ENCODE measurements at regions not wholly inside any gene's neighbourhood (a gene's known extent, or its start where the extent isn't known, plus 50 kb on each side); places are given as distances from the start of the nearest gene placed in this dataset. TPM values are rescaled to one million over a fixed set of nuclear protein-coding genes. Genes with fewer than 3 reads are reported as not detected.

- Histone ChIP-seq H3K4me1 (ENCODE audit: control insufficient read depth, insufficient read depth, low read length) (peaks cover 10% of the 10 kb centered on the region), H3K27me3 (ENCODE audit: control insufficient read depth, insufficient read depth, low read length) (no peaks in the 10 kb centered on the region), H3K9me3 (ENCODE audit: control insufficient read depth, insufficient read depth, low read length) (no peaks in the 10 kb centered on the region), H3K4me3 (ENCODE audit: low read depth, low read length) (no peak overlapping the region), H3K36me3 (ENCODE audit: control insufficient read depth, insufficient read depth, low read length) (no peaks in the 10 kb centered on the region), H3K27ac (ENCODE audit: low read depth, low read length) (no peak overlapping the region)
- 95% methylated on average over 7 of the region's 8 CpGs for WGBS (ENCODE audit: insufficient coverage)
- no peak for DNase-seq (ENCODE audit: low read depth in 4 of 6, low spot score in 6 of 6)
Measured at GRCh38 chr13:40496035-40496810, 170.2 kb downstream of the FOXO1 start.

- H3K27ac ChIP-seq (ENCODE audit: low read depth, low read length): no peak overlapping the region
- WGBS (ENCODE audit: insufficient coverage): 81% methylated on average over 3 of the region's 4 CpGs
- H3K36me3 ChIP-seq (ENCODE audit: control insufficient read depth, insufficient read depth, low read length): no peaks in the 10 kb centered on the region
- no peaks in the 10 kb centered on the region for H3K4me1 ChIP-seq (ENCODE audit: control insufficient read depth, insufficient read depth, low read length)
- H3K27me3 ChIP-seq (ENCODE audit: control insufficient read depth, insufficient read depth, low read length): no peaks in the 10 kb centered on the region
- no peaks in the 10 kb centered on the region for H3K9me3 ChIP-seq (ENCODE audit: control insufficient read depth, insufficient read depth, low read length)
- H3K4me3 ChIP-seq (ENCODE audit: low read depth, low read length): no peak overlapping the region
- no peak for DNase-seq (ENCODE audit: low read depth in 4 of 6, low spot score in 6 of 6)
Measured at GRCh38 chr13:40498461-40498860, 168.0 kb downstream of the FOXO1 start.

- no peaks in the 10 kb centered on the region for H3K36me3 ChIP-seq (ENCODE audit: control insufficient read depth, insufficient read depth, low read length)
- H3K27me3 ChIP-seq (ENCODE audit: control insufficient read depth, insufficient read depth, low read length): no peaks in the 10 kb centered on the region
- WGBS (ENCODE audit: insufficient coverage): no CpG with 5 or more reads among the region's 3 CpGs
- H3K9me3 ChIP-seq (ENCODE audit: control insufficient read depth, insufficient read depth, low read length): no peaks in the 10 kb centered on the region
- no peak overlapping the region for H3K27ac ChIP-seq (ENCODE audit: low read depth, low read length)
- H3K4me1 ChIP-seq (ENCODE audit: control insufficient read depth, insufficient read depth, low read length): no peaks in the 10 kb centered on the region
- H3K4me3 ChIP-seq (ENCODE audit: low read depth, low read length): no peak overlapping the region
- no peak for DNase-seq (ENCODE audit: low read depth in 4 of 6, low spot score in 6 of 6)
Measured at GRCh38 chr13:40502236-40502635, 164.2 kb downstream of the FOXO1 start.

- Histone ChIP-seq H3K36me3 (ENCODE audit: control insufficient read depth, insufficient read depth, low read length) (no peaks in the 10 kb centered on the region), H3K9me3 (ENCODE audit: control insufficient read depth, insufficient read depth, low read length) (no peaks in the 10 kb centered on the region), H3K4me1 (ENCODE audit: control insufficient read depth, insufficient read depth, low read length) (no peaks in the 10 kb centered on the region), H3K4me3 (ENCODE audit: low read depth, low read length) (no peak overlapping the region), H3K27me3 (ENCODE audit: control insufficient read depth, insufficient read depth, low read length) (no peaks in the 10 kb centered on the region), H3K27ac (ENCODE audit: low read depth, low read length) (no peak overlapping the region)
- WGBS (ENCODE audit: insufficient coverage): 100% methylated on average over 1 of the region's 2 CpGs
- no peak for DNase-seq (ENCODE audit: low read depth in 4 of 6, low spot score in 6 of 6)
Measured at GRCh38 chr13:40503011-40503410, 163.4 kb downstream of the FOXO1 start.

- no peaks in the 10 kb centered on the region for H3K9me3 ChIP-seq (ENCODE audit: control insufficient read depth, insufficient read depth, low read length)
- 77% methylated on average over 2 of the region's 2 CpGs for WGBS (ENCODE audit: insufficient coverage)
- no peak overlapping the region for H3K27ac ChIP-seq (ENCODE audit: low read depth, low read length)
- no peaks in the 10 kb centered on the region for H3K36me3 ChIP-seq (ENCODE audit: control insufficient read depth, insufficient read depth, low read length)
- H3K4me1 ChIP-seq (ENCODE audit: control insufficient read depth, insufficient read depth, low read length): no peaks in the 10 kb centered on the region
- DNase-seq (ENCODE audit: low read depth in 4 of 6, low spot score in 6 of 6): peak in 1 of 6 donors; percentile 28
- no peaks in the 10 kb centered on the region for H3K27me3 ChIP-seq (ENCODE audit: control insufficient read depth, insufficient read depth, low read length)
- no peak overlapping the region for H3K4me3 ChIP-seq (ENCODE audit: low read depth, low read length)
Measured at GRCh38 chr13:40503966-40504591, 162.4 kb downstream of the FOXO1 start.

GRCh38 chr13:40504641-40505040 is 161.8 kb downstream of the FOXO1 start:
- DNase-seq (ENCODE audit: low read depth in 4 of 6, low spot score in 6 of 6): no peak
- no peaks in the 10 kb centered on the region for H3K9me3 ChIP-seq (ENCODE audit: control insufficient read depth, insufficient read depth, low read length)
- H3K27ac ChIP-seq (ENCODE audit: low read depth, low read length): no peak overlapping the region
- no peaks in the 10 kb centered on the region for H3K4me1 ChIP-seq (ENCODE audit: control insufficient read depth, insufficient read depth, low read length)
- H3K4me3 ChIP-seq (ENCODE audit: low read depth, low read length): no peak overlapping the region
- 84% methylated on average over 3 of the region's 4 CpGs for WGBS (ENCODE audit: insufficient coverage)
- H3K27me3 ChIP-seq (ENCODE audit: control insufficient read depth, insufficient read depth, low read length): no peaks in the 10 kb centered on the region
- H3K36me3 ChIP-seq (ENCODE audit: control insufficient read depth, insufficient read depth, low read length): no peaks in the 10 kb centered on the region

- WGBS (ENCODE audit: insufficient coverage): 100% methylated on average over 1 of the region's 3 CpGs
- Histone ChIP-seq H3K4me3 (ENCODE audit: low read depth, low read length) (no peak overlapping the region), H3K27me3 (ENCODE audit: control insufficient read depth, insufficient read depth, low read length) (no peaks in the 10 kb centered on the region), H3K4me1 (ENCODE audit: control insufficient read depth, insufficient read depth, low read length) (no peaks in the 10 kb centered on the region), H3K36me3 (ENCODE audit: control insufficient read depth, insufficient read depth, low read length) (no peaks in the 10 kb centered on the region), H3K27ac (ENCODE audit: low read depth, low read length) (no peak overlapping the region), H3K9me3 (ENCODE audit: control insufficient read depth, insufficient read depth, low read length) (no peaks in the 10 kb centered on the region)
- DNase-seq (ENCODE audit: low read depth in 4 of 6, low spot score in 6 of 6): no peak
Measured at GRCh38 chr13:40505196-40505595, 161.2 kb downstream of the FOXO1 start.

Small RNA genes in the stretch of these regions (small RNA-seq; reads per million reads assigned to genes)
- gene RF00108 (ENCODE audit: low replicate concordance) (8.6 reads per million, percentile 96 among the genes with 10 or more reads in this experiment), gene RNY3P9 (ENCODE audit: low replicate concordance) (not detected), gene RPL17P51 (ENCODE audit: low replicate concordance) (not detected)
